ENCODE measurements at regions not wholly inside any gene's neighbourhood (a gene's known extent, or its start where the extent isn't known, plus 50 kb on each side); places are given as distances from the start of the nearest gene placed in this dataset.

DNA sequence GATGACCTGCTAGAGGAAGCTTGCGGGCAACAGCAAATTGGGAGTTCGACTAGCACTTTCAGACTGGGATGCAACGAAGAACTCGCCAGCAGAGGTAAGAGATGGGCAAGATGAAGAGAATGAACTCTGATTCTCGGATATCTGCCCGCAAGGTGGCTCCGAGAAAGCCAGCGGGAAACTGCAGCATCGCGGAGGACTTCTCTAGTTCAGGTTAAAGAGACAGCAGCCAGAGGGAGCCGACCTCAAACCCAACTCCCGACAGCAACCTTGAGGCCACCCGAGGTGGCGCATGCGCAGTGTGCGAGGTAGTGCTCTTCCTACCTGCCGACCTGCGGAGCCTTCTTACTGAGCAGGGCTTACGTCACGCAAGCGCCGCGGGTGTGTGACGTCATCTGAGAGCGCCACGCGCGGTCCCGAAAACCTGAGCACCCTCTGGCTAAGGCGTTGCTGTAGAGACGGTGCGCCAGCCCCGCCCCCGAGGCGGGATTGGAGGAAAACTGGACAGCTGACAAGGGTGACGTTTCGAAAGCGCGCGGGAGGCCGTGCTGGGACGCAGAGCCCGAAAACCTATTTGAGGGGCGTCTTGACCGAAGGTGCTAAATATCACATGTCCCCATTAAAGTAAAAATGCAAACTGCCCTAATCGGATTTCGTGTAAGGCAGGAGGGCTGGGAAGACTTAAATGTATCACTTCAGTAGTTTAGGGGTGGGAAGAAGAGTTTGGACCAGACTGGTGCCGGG is 110.5 kb upstream of the SLC25A33 start:
- H3K27ac Mint-ChIP-seq = peak overlapping the region; percentile 98
- intact Hi-C loops (cut with micrococcal nuclease) = loop anchor here (2.0 to 5.0 kb wide), 5 partner anchors 109 to 1044 kb away; partner anchors contain the start of genes CTNNBIP1, DFFA, ENO1 and PEX14

More for the DNA sequence above, 110.5 kb upstream of the SLC25A33 start:
- ChIA-PET POLR2A (interaction anchor here (0.6 to 6.7 kb wide), 2 partner anchors 15 to 157 kb away, joined by 3 to 66 read pairs; no protein-coding TSS in a partner anchor), CTCF (interaction anchor here (1.0 to 3.9 kb wide), 6 partner anchors 10 to 139 kb away, joined by 3 to 22 read pairs (median 5); partner anchors contain the start of gene SPSB1)
- H3K27me3 ChIP-seq (replicated peaks in 1 of 4; ENCODE audit: control extremely low read depth in 1 of 4, control insufficient read depth in 3 of 4, insufficient read depth in 4 of 4, low read length in 3 of 4) = no peaks in the 10 kb centered on the region
- H3K4me3 ChIP-seq (ENCODE audit: control extremely low read depth in 1 of 5, extremely low read depth in 1 of 5, insufficient read depth in 1 of 5, low read depth in 2 of 5, low read length in 4 of 5) = peak overlapping the region; percentile 58 to 91 (median 77)
- WGBS (ENCODE audit: insufficient coverage) = 6% methylated on average over 35 of the region's 48 CpGs
- peaks cover 0 to 4% (median 0%) of the 10 kb centered on the region in 3 donors for H3K9me3 ChIP-seq (ENCODE audit: control extremely low read depth in 1 of 3, control insufficient read depth in 2 of 3, insufficient read depth in 1 of 3, low read length in 2 of 3)
- H3K27me3 Mint-ChIP-seq = no peaks in the 10 kb centered on the region
- H3K4me1 Mint-ChIP-seq = peaks cover 54% of the 10 kb centered on the region
- DNase-seq (peak; percentile 100), ATAC-seq (ENCODE audit: low read depth) (peak; percentile 74)
- H3K9ac ChIP-seq (ENCODE audit: low read length) = peak overlapping the region; percentile 78
- H3K27ac ChIP-seq (ENCODE audit: low read length in 2 of 2) = peak overlapping the region; percentile 74 to 85
- TF ChIP-seq, protein P1, sequence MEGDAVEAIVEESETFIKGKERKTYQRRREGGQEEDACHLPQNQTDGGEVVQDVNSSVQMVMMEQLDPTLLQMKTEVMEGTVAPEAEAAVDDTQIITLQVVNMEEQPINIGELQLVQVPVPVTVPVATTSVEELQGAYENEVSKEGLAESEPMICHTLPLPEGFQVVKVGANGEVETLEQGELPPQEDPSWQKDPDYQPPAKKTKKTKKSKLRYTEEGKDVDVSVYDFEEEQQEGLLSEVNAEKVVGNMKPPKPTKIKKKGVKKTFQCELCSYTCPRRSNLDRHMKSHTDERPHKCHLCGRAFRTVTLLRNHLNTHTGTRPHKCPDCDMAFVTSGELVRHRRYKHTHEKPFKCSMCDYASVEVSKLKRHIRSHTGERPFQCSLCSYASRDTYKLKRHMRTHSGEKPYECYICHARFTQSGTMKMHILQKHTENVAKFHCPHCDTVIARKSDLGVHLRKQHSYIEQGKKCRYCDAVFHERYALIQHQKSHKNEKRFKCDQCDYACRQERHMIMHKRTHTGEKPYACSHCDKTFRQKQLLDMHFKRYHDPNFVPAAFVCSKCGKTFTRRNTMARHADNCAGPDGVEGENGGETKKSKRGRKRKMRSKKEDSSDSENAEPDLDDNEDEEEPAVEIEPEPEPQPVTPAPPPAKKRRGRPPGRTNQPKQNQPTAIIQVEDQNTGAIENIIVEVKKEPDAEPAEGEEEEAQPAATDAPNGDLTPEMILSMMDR (IDR thresholded peaks at IDR 0.05) = peak; percentile 19
- no peak for TF ChIP-seq EZH2 (IDR thresholded peaks at IDR 0.05; ENCODE audit: borderline replicate concordance, insufficient read depth, low read depth, low read length, poor library complexity, severe bottlenecking)
- H2AFZ ChIP-seq (ENCODE audit: insufficient read depth, low read depth, low read length, poor library complexity, severe bottlenecking) = peak overlapping the region; percentile 82
- no peaks in the 10 kb centered on the region for H3K79me2 ChIP-seq (ENCODE audit: control insufficient read depth, insufficient read depth, low read length)
- no peaks in the 10 kb centered on the region for H3K9me3 Mint-ChIP-seq (ENCODE audit: insufficient read depth)
- H3K4me1 ChIP-seq (ENCODE audit: control insufficient read depth in 2 of 2, insufficient read depth in 2 of 2, low read length in 2 of 2) = peaks cover 48 to 56% of the 10 kb centered on the region in 2 donors
- no peaks in the 10 kb centered on the region for H4K20me1 ChIP-seq (ENCODE audit: control insufficient read depth, insufficient read depth, low read length, poor library complexity, severe bottlenecking)
- no peaks in the 10 kb centered on the region for H3K36me3 ChIP-seq (replicated peaks in 1 of 2; ENCODE audit: control extremely low read depth in 1 of 2, control insufficient read depth in 1 of 2, extremely low read depth in 1 of 2, insufficient read depth in 2 of 2, low read length in 1 of 2)
- H3K4me2 ChIP-seq (replicated peaks; ENCODE audit: low read depth, low read length, poor library complexity, severe bottlenecking) = peak overlapping the region; percentile 82
- peak overlapping the region; percentile 99 for H3K4me3 Mint-ChIP-seq
